HepG2 (cell line): ENCODE measurements at regions not wholly inside any gene's neighbourhood (a gene's known extent, or its start where the extent isn't known, plus 50 kb on each side); places are given as distances from the start of the nearest gene placed in this dataset.

Experiments
- ATAC-seq: fragments of 200-7000 bp; cut with Tn5 transposase; 3 replicates; pipeline ENCODE4 v1.9.1; 2020; ENCODE audit warnings: mild to moderate bottlenecking, moderate library complexity
- BruUV-seq: library from RNA; stranded (reverse); fragments of 400-500 nt; replicated peaks from 2 replicates; lab custom pipeline; 2021; lab: Mats Ljungman, UMichigan
- CTCF ChIA-PET: fragments of 300-600 bp; formaldehyde crosslinking; extraction: SDS; loops from one replicate; lab custom pipeline; 2021; ENCODE audit warnings: low total read pairs, inconsistent platforms, low intra/inter-chr PET ratio; lab: Yijun Ruan, JAX
- POLR2A ChIA-PET: fragments of 350-600 bp; sonication (Branson Sonifier 250); formaldehyde crosslinking; loops from one replicate; lab custom pipeline; 2020; ENCODE audit warnings: antibody characterized with exemption, inconsistent platforms; lab: Yijun Ruan, JAX
- DNase-seq: peaks from one replicate; pipeline ENCODE4 v3.0.0-alpha.2; 2015; ENCODE audit warnings: low spot score
- FAIRE-seq: peaks from 3 replicates; lab custom pipeline; 2011; peaks lifted over from hg19 to GRCh38; lab: Jason Lieb, UNC
- H2AFZ ChIP-seq: one replicate; pipeline ENCODE4 v1.6.1; 2011; ENCODE audit warnings: low read length, inconsistent platforms
- H3K27ac ChIP-seq: fragments of 300-600 bp; 3 replicates; pipeline ENCODE4 v1.8.0; 2011; ENCODE audit warnings: mixed run types, mild to moderate bottlenecking, mixed read lengths, low read length, inconsistent platforms; ENCODE audit not compliant: insufficient read depth; ENCODE audit errors: extremely low read length
- H3K27me3 ChIP-seq, 2 experiments: fragments of 200-600 bp in 1 of 2; 2 replicates in 1 of 2; 3 replicates in 1 of 2; pipeline versions ENCODE4 v1.6.0 to v1.8.0; 2011; ENCODE audit warnings: low read length in 2 of 2, mild to moderate bottlenecking in 2 of 2, moderate library complexity in 2 of 2, inconsistent platforms in 1 of 2; ENCODE audit not compliant: insufficient read depth in 2 of 2, control insufficient read depth in 1 of 2
- H3K36me3 ChIP-seq, 2 experiments: fragments of 200-600 bp in 1 of 2; replicated peaks in 1 of 2; 2 replicates in 1 of 2; 3 replicates in 1 of 2; pipeline versions ENCODE4 v1.5.1 to v1.8.0; 2011; ENCODE audit warnings: low read length in 2 of 2, inconsistent platforms in 1 of 2; ENCODE audit not compliant: insufficient read depth in 2 of 2, control insufficient read depth in 1 of 2
- H3K4me1 ChIP-seq: 2 replicates; pipeline ENCODE4 v1.5.1; 2012; ENCODE audit warnings: low read length, inconsistent platforms; ENCODE audit not compliant: insufficient read depth
- H3K4me2 ChIP-seq: 2 replicates; pipeline ENCODE4 v1.6.0; 2011; ENCODE audit warnings: low read depth, low read length, inconsistent platforms
- H3K4me3 ChIP-seq, 3 experiments: fragments of 200-600 bp in 1 of 3; sonication (generic), shearing (Covaris generic) in 1 of 3; replicated peaks in 1 of 3; 2 replicates each; pipeline ENCODE4 v1.5.1; 2011 to 2016; ENCODE audit warnings: low read length in 3 of 3, inconsistent platforms in 2 of 3, low read depth in 2 of 3, mild to moderate bottlenecking in 2 of 3, control low read depth in 1 of 3, mixed read lengths in 1 of 3; ENCODE audit not compliant: insufficient read depth in 1 of 3
- H3K79me2 ChIP-seq: one replicate; pipeline ENCODE4 v1.6.1; 2011; ENCODE audit warnings: low read length, inconsistent platforms; ENCODE audit not compliant: insufficient read depth
- H3K9ac ChIP-seq: 2 replicates; pipeline ENCODE4 v1.6.0; 2011; ENCODE audit warnings: mild to moderate bottlenecking, low read depth, low read length, inconsistent platforms; ENCODE audit not compliant: insufficient read depth
- H3K9me3 ChIP-seq: 2 replicates; pipeline ENCODE4 v1.5.1; 2012; ENCODE audit warnings: mild to moderate bottlenecking, low read length
- H4K20me1 ChIP-seq: 2 replicates; pipeline ENCODE4 v1.6.0; 2011; ENCODE audit warnings: inconsistent platforms, mild to moderate bottlenecking, low read length, moderate library complexity; ENCODE audit not compliant: insufficient read depth
- ATF6 ChIP-seq: sonication (generic); formaldehyde crosslinking; conservative IDR thresholded peaks from 2 replicates; pipeline ENCODE4 v1.4.0; 2020; ENCODE audit warnings: missing genetic modification reagents
- GPN1 ChIP-seq: sonication (generic); formaldehyde crosslinking; IDR thresholded peaks from 2 replicates; pipeline ENCODE4 v1.5.1; 2020; ENCODE audit warnings: missing genetic modification reagents, borderline replicate concordance
- GTF3A ChIP-seq: sonication (generic); formaldehyde crosslinking; conservative IDR thresholded peaks from 2 replicates; pipeline ENCODE4 v1.4.0; 2020; ENCODE audit warnings: mild to moderate bottlenecking, missing genetic modification reagents
- KLF9 ChIP-seq: IDR thresholded peaks from 2 replicates; pipeline ENCODE4 v1.6.1; 2016; ENCODE audit warnings: low read depth
- NCOR1 ChIP-seq: fragments of 200-600 bp; sonication (generic); IDR thresholded peaks from 2 replicates; pipeline ENCODE4 v1.7.0; 2017; ENCODE audit warnings: antibody characterized with exemption, low read length, borderline replicate concordance
- SAFB2 ChIP-seq: sonication (generic); formaldehyde crosslinking; IDR thresholded peaks from 2 replicates; pipeline ENCODE4 v1.5.1; 2020; ENCODE audit warnings: missing genetic modification reagents, low read depth, mild to moderate bottlenecking, borderline replicate concordance
- THAP9 ChIP-seq: sonication (generic); formaldehyde crosslinking; IDR thresholded peaks from 2 replicates; pipeline ENCODE4; 2020; ENCODE audit warnings: missing genetic modification reagents, mild to moderate bottlenecking, borderline replicate concordance
- ZNF180 ChIP-seq: sonication (generic); formaldehyde crosslinking; IDR thresholded peaks from 2 replicates; pipeline ENCODE4 v1.4.0; 2020; ENCODE audit warnings: low read depth, missing genetic modification reagents, borderline replicate concordance
- ZNF3 ChIP-seq: IDR thresholded peaks from 2 replicates; pipeline ENCODE4 v1.7.0; 2017; ENCODE audit warnings: inconsistent platforms
- ZNF615 ChIP-seq: sonication (generic); formaldehyde crosslinking; IDR thresholded peaks from 2 replicates; pipeline ENCODE4 v1.5.0; 2020; ENCODE audit warnings: mild to moderate bottlenecking, missing genetic modification reagents, borderline replicate concordance
- WGBS: methylation state at CpG from one replicate; pipeline ENCODE4 v1.1.6; 2017; ENCODE audit warnings: low lambda C conversion rate; 5-methylcytosine and 5-hydroxymethylcytosine counted together
- in situ Hi-C: cut with HindIII; loops from 2 replicates; pipeline ENCODE4 v1.10.0; 2017; ENCODE audit warnings: low pct_unique_long_range_greater_than_20kb; ENCODE audit not compliant: extremely low pct_ligation_motif_present
- intact Hi-C: fragments of 100-400 bp; cut with micrococcal nuclease; formaldehyde crosslinking; loops from one replicate; pipeline ENCODE4 v1.10.0; 2022; ENCODE audit not compliant: unreplicated experiment

- no peak for FAIRE-seq
- Histone ChIP-seq H3K27me3 (no peaks in the 10 kb centered on the region), H3K36me3 (no peaks in the 10 kb centered on the region), H3K9me3 (no peaks in the 10 kb centered on the region), H3K9ac (no peak overlapping the region), H3K4me3 (no peak overlapping the region), H3K79me2 (no peaks in the 10 kb centered on the region), H3K4me1 (no peaks in the 10 kb centered on the region), H4K20me1 (no peaks in the 10 kb centered on the region), H3K27ac (no peak overlapping the region), H3K4me2 (no peak overlapping the region), H2AFZ (no peak overlapping the region)
- BruUV-seq = no TSS peak
- intact Hi-C loops = no loop called here
- no peak for DNase-seq
- WGBS = 43% methylated on average over 1 of the region's 1 CpG
- in situ Hi-C loops = no loop called here
- CTCF ChIA-PET = no interaction called here
- no peak for ATAC-seq
- TF ChIP-seq NCOR1 = no peak
- no peak for TF ChIP-seq ZNF615 (CRISPR knock-in tag)
- TF ChIP-seq KLF9 = no peak
- no peak for TF ChIP-seq GPN1 (CRISPR knock-in tag)
- no peak for TF ChIP-seq GTF3A (CRISPR knock-in tag)
- TF ChIP-seq SAFB2 (CRISPR knock-in tag) = no peak
- no peak for TF ChIP-seq THAP9
- TF ChIP-seq ZNF180 = no peak
- TF ChIP-seq ZNF3 (CRISPR knock-in tag) = no peak
- no peak for TF ChIP-seq ATF6
- POLR2A ChIA-PET = no interaction called here
Measured at GRCh38 chrX:115462406-115462805, 98.6 kb upstream of the PLS3 start.
